ENCODE measurements at regions not wholly inside any gene's neighbourhood (a gene's known extent, or its start where the extent isn't known, plus 50 kb on each side); places are given as distances from the start of the nearest gene placed in this dataset.
A peak's percentile ranks its signal among the peaks of the same experiment; 100 is the strongest.

- H2BK120ac ChIP-seq (ENCODE audit: low read depth, low read length) = no peak overlapping the region
- H4K8ac ChIP-seq (ENCODE audit: low read length) = no peak overlapping the region
- H2BK12ac ChIP-seq (ENCODE audit: low read length in 2 of 2) = no peak overlapping the region
- H3K9ac ChIP-seq (ENCODE audit: low read length) = no peak overlapping the region
- DNase-seq = no peak
- no peaks in the 10 kb centered on the region for H3K9me3 ChIP-seq (ENCODE audit: control insufficient read depth, low read length)
- H3K4ac ChIP-seq (ENCODE audit: low read depth in 1 of 2, low read length in 2 of 2) = no peak overlapping the region
- H2BK15ac ChIP-seq (ENCODE audit: low read depth, poor library complexity, severe bottlenecking) = no peak overlapping the region
- H3K14ac ChIP-seq (ENCODE audit: low read length in 2 of 2) = no peak overlapping the region
- H3K23ac ChIP-seq (ENCODE audit: low read length in 2 of 2) = no peak overlapping the region
- peak overlapping the region; percentile 16 for H3K4me2 ChIP-seq (ENCODE audit: low read length, poor library complexity, severe bottlenecking)
- no peak overlapping the region for H4K91ac ChIP-seq (ENCODE audit: low read length)
- no peak overlapping the region for H3K27ac ChIP-seq (ENCODE audit: low read length, poor library complexity, severe bottlenecking)
- H3K4me1 ChIP-seq (ENCODE audit: control insufficient read depth, insufficient read depth, low read depth, low read length) = no peaks in the 10 kb centered on the region
- no peak overlapping the region for H2AFZ ChIP-seq (ENCODE audit: low read depth, low read length)
- H2BK5ac ChIP-seq (ENCODE audit: low read depth, low read length, poor library complexity, severe bottlenecking) = no peak overlapping the region
- no peaks in the 10 kb centered on the region for H3K79me1 ChIP-seq (replicated peaks; ENCODE audit: low read length, poor library complexity, severe bottlenecking)
- no peak overlapping the region for H2AK5ac ChIP-seq (ENCODE audit: low read length, severe bottlenecking)
- no peaks in the 10 kb centered on the region for H3K27me3 ChIP-seq (ENCODE audit: control insufficient read depth in 1 of 2, insufficient read depth in 1 of 2, low read length in 2 of 2)
- WGBS = 100% methylated on average over 1 of the region's 1 CpG
- no peak overlapping the region for H3K18ac ChIP-seq (ENCODE audit: low read depth in 1 of 2, low read length in 2 of 2)
- H3K36me3 ChIP-seq (ENCODE audit: control insufficient read depth in 1 of 2, insufficient read depth in 2 of 2, low read depth in 1 of 2, low read length in 2 of 2) = no peaks in the 10 kb centered on the region
- no peak overlapping the region for H3K4me3 ChIP-seq (ENCODE audit: insufficient read depth in 1 of 2, low read depth in 1 of 2, low read length in 2 of 2)
Measured at GRCh38 chr2:220857368-220857767, 714.7 kb downstream of the EPHA4 start.

- Histone ChIP-seq H3K9ac (ENCODE audit: low read length) (no peak overlapping the region), H3K79me1 (replicated peaks; ENCODE audit: low read length, poor library complexity, severe bottlenecking) (no peaks in the 10 kb centered on the region), H2AFZ (ENCODE audit: low read depth, low read length) (no peak overlapping the region), H2BK5ac (ENCODE audit: low read depth, low read length, poor library complexity, severe bottlenecking) (no peak overlapping the region), H3K4ac (ENCODE audit: low read depth in 1 of 2, low read length in 2 of 2) (no peak overlapping the region), H2BK15ac (ENCODE audit: low read depth, poor library complexity, severe bottlenecking) (no peak overlapping the region), H2BK12ac (ENCODE audit: low read length in 2 of 2) (no peak overlapping the region), H3K23ac (ENCODE audit: low read length in 2 of 2) (no peak overlapping the region), H3K27me3 (ENCODE audit: control insufficient read depth in 1 of 2, insufficient read depth in 1 of 2, low read length in 2 of 2) (no peaks in the 10 kb centered on the region), H4K8ac (ENCODE audit: low read length) (no peak overlapping the region), H3K27ac (ENCODE audit: low read length, poor library complexity, severe bottlenecking) (no peak overlapping the region), H3K4me3 (ENCODE audit: insufficient read depth in 1 of 2, low read depth in 1 of 2, low read length in 2 of 2) (no peak overlapping the region), H3K4me2 (ENCODE audit: low read length, poor library complexity, severe bottlenecking) (no peak overlapping the region), H3K4me1 (ENCODE audit: control insufficient read depth, insufficient read depth, low read depth, low read length) (no peaks in the 10 kb centered on the region), H3K9me3 (ENCODE audit: control insufficient read depth, low read length) (no peaks in the 10 kb centered on the region), H2AK5ac (ENCODE audit: low read length, severe bottlenecking) (no peak overlapping the region), H4K91ac (ENCODE audit: low read length) (no peak overlapping the region), H3K14ac (ENCODE audit: low read length in 2 of 2) (no peak overlapping the region), H3K36me3 (ENCODE audit: control insufficient read depth in 1 of 2, insufficient read depth in 2 of 2, low read depth in 1 of 2, low read length in 2 of 2) (no peaks in the 10 kb centered on the region), H3K18ac (ENCODE audit: low read depth in 1 of 2, low read length in 2 of 2) (no peak overlapping the region), H2BK120ac (ENCODE audit: low read depth, low read length) (no peak overlapping the region)
- WGBS = 69% methylated on average over 2 of the region's 2 CpGs
- DNase-seq = no peak
Measured at GRCh38 chr2:220858101-220858500, 714.0 kb downstream of the EPHA4 start.

- H3K9me3 ChIP-seq (ENCODE audit: control insufficient read depth, low read length) = no peaks in the 10 kb centered on the region
- H2BK15ac ChIP-seq (ENCODE audit: low read depth, poor library complexity, severe bottlenecking) = no peak overlapping the region
- H2BK120ac ChIP-seq (ENCODE audit: low read depth, low read length) = no peak overlapping the region
- H3K18ac ChIP-seq (ENCODE audit: low read depth in 1 of 2, low read length in 2 of 2) = no peak overlapping the region
- DNase-seq = no peak
- no peak overlapping the region for H2BK5ac ChIP-seq (ENCODE audit: low read depth, low read length, poor library complexity, severe bottlenecking)
- H3K4ac ChIP-seq (ENCODE audit: low read depth in 1 of 2, low read length in 2 of 2) = no peak overlapping the region
- no peak overlapping the region for H4K91ac ChIP-seq (ENCODE audit: low read length)
- no peak overlapping the region for H3K27ac ChIP-seq (ENCODE audit: low read length, poor library complexity, severe bottlenecking)
- no peaks in the 10 kb centered on the region for H3K36me3 ChIP-seq (ENCODE audit: control insufficient read depth in 1 of 2, insufficient read depth in 2 of 2, low read depth in 1 of 2, low read length in 2 of 2)
- no peak overlapping the region for H3K14ac ChIP-seq (ENCODE audit: low read length in 2 of 2)
- H3K23ac ChIP-seq (ENCODE audit: low read length in 2 of 2) = no peak overlapping the region
- no peaks in the 10 kb centered on the region for H3K4me1 ChIP-seq (ENCODE audit: control insufficient read depth, insufficient read depth, low read depth, low read length)
- no peak overlapping the region for H4K8ac ChIP-seq (ENCODE audit: low read length)
- no peak overlapping the region for H3K4me3 ChIP-seq (ENCODE audit: insufficient read depth in 1 of 2, low read depth in 1 of 2, low read length in 2 of 2)
- H2AFZ ChIP-seq (ENCODE audit: low read depth, low read length) = no peak overlapping the region
- WGBS = 88% methylated on average over 3 of the region's 6 CpGs
- no peak overlapping the region for H3K4me2 ChIP-seq (ENCODE audit: low read length, poor library complexity, severe bottlenecking)
- no peak overlapping the region for H2BK12ac ChIP-seq (ENCODE audit: low read length in 2 of 2)
- H2AK5ac ChIP-seq (ENCODE audit: low read length, severe bottlenecking) = no peak overlapping the region
- no peak overlapping the region for H3K9ac ChIP-seq (ENCODE audit: low read length)
- H3K79me1 ChIP-seq (replicated peaks; ENCODE audit: low read length, poor library complexity, severe bottlenecking) = no peaks in the 10 kb centered on the region
- no peaks in the 10 kb centered on the region for H3K27me3 ChIP-seq (ENCODE audit: control insufficient read depth in 1 of 2, insufficient read depth in 1 of 2, low read length in 2 of 2)
Measured at GRCh38 chr2:220871909-220872308, 700.2 kb downstream of the EPHA4 start.

- Histone ChIP-seq H2BK5ac (ENCODE audit: low read depth, low read length, poor library complexity, severe bottlenecking) (no peak overlapping the region), H3K36me3 (ENCODE audit: control insufficient read depth in 1 of 2, insufficient read depth in 2 of 2, low read depth in 1 of 2, low read length in 2 of 2) (no peaks in the 10 kb centered on the region), H3K4me2 (ENCODE audit: low read length, poor library complexity, severe bottlenecking) (no peak overlapping the region), H4K91ac (ENCODE audit: low read length) (no peak overlapping the region), H3K4ac (ENCODE audit: low read depth in 1 of 2, low read length in 2 of 2) (no peak overlapping the region), H3K9ac (ENCODE audit: low read length) (no peak overlapping the region), H3K18ac (ENCODE audit: low read depth in 1 of 2, low read length in 2 of 2) (no peak overlapping the region), H2BK120ac (ENCODE audit: low read depth, low read length) (no peak overlapping the region), H3K27me3 (ENCODE audit: control insufficient read depth in 1 of 2, insufficient read depth in 1 of 2, low read length in 2 of 2) (no peaks in the 10 kb centered on the region), H3K23ac (ENCODE audit: low read length in 2 of 2) (no peak overlapping the region), H2BK15ac (ENCODE audit: low read depth, poor library complexity, severe bottlenecking) (no peak overlapping the region), H3K27ac (ENCODE audit: low read length, poor library complexity, severe bottlenecking) (no peak overlapping the region), H3K4me1 (ENCODE audit: control insufficient read depth, insufficient read depth, low read depth, low read length) (no peaks in the 10 kb centered on the region), H3K14ac (ENCODE audit: low read length in 2 of 2) (no peak overlapping the region), H4K8ac (ENCODE audit: low read length) (no peak overlapping the region), H3K9me3 (ENCODE audit: control insufficient read depth, low read length) (no peaks in the 10 kb centered on the region), H3K4me3 (ENCODE audit: insufficient read depth in 1 of 2, low read depth in 1 of 2, low read length in 2 of 2) (no peak overlapping the region), H2AFZ (ENCODE audit: low read depth, low read length) (no peak overlapping the region), H2BK12ac (ENCODE audit: low read length in 2 of 2) (no peak overlapping the region), H3K79me1 (replicated peaks; ENCODE audit: low read length, poor library complexity, severe bottlenecking) (no peaks in the 10 kb centered on the region), H2AK5ac (ENCODE audit: low read length, severe bottlenecking) (no peak overlapping the region)
- 38% methylated on average over 2 of the region's 3 CpGs for WGBS
- DNase-seq = no peak
Measured at GRCh38 chr2:220876080-220876824, 695.9 kb downstream of the EPHA4 start.

All from mesenchymal stem cell (in vitro differentiated cells and primary cell).